HG03060 (cell line): ENCODE measurements at regions not wholly inside any gene's neighbourhood (a gene's known extent, or its start where the extent isn't known, plus 50 kb on each side); places are given as distances from the start of the nearest gene placed in this dataset.

Source experiments
- ATAC-seq: cut with Tn5 transposase; IDR thresholded peaks from one replicate; pipeline ENCODE4 v1.9.1; 2021; ENCODE audit warnings: low read depth, moderate number of reproducible peaks; ENCODE audit not compliant: unreplicated experiment

DNA sequence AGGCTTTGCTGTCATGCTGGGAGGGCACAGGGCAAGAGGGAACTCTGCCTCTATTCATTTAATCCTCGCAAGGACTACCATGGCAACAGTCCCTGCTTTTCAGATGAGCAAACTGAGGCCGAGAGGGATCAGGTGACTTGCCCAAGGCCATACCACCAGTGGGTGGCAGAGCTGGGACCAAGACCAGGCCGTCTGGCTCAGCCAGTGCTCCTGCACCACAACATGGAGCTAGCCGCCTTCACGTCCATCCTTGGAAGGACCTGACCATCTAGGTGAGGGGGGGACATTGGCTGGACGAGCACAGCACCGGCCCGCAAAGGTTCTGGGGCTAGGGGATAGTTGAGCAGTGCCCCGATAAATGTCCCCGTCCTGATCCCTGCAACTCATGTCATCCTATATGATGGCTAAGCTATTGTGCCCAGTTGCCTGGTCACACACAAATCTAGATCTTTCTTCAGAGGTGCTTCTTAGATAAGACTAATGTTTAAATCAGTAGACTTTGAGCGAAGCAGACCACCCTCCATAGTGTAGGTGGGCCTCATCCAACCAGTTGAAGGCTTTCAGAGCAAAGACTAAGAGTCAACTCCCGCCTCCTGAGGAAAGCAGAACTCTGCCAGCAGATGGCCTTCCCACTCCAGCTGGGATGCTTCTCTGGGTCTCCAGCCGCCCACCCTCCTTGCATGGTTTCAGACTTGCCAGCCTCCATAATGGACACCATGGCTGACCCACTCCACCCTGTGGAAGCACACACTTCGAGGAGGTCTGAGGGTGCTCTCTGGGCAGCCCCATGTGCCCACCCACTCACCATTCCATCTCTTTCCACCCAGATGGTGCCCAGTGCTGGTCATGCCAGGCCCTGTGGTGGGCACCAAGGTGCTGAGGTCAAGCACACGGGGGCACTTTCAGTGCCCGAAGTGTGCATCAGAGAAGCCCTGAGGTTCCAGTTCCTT lies 214.8 kb upstream of the RAB6C start:
- no peak for ATAC-seq

DNA sequence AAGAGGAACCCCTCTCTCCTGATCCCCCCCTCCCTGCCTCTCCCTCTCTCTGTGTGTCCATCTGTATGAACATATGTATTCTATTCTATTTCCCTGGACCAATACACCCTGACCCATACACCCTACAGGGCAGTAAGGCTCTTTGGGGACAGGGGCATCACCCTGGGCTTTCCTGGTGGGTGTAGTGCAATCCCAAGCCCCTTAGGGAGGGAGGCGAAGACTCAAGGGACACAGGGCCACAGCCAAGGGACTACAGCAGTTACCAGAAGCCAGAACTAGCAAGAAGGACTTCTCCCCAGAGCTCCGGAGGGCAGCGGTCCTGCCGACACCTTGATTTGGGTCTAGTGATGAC lies 214.2 kb upstream of the RAB6C start:
- no peak for ATAC-seq

DNA sequence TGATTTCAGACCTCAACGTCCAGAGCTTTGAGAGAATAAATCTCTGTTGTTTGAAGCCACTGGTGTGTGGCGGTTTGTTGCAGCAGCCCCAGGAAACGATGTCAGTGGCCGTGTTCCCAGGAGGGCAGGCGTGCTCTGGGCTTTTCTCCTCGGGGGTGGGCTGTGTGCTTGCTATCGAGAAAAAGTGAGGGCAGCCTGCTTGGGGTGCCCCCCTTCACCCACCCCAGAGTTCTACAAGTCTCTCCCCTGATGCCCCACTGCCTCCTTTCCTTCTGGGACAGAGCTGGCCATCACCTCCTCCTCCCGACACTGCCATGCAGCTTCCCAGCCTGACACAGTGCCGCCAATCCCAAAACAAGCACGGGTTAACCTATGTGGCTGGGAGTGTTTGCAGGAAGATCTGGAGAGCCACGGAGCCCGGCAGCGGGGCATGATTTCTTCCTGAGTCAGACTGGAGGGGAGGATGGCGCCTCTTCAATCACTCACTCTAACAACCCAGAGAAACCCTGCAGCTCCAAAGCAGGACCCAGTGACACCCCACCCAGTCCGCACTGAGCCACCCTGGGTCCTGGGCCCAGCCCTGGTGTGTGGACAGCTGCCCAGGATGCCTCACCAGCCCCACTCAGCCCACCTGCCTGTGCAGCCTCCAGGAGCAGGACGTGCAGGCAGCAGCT lies 213.7 kb upstream of the RAB6C start:
- no peak for ATAC-seq

DNA sequence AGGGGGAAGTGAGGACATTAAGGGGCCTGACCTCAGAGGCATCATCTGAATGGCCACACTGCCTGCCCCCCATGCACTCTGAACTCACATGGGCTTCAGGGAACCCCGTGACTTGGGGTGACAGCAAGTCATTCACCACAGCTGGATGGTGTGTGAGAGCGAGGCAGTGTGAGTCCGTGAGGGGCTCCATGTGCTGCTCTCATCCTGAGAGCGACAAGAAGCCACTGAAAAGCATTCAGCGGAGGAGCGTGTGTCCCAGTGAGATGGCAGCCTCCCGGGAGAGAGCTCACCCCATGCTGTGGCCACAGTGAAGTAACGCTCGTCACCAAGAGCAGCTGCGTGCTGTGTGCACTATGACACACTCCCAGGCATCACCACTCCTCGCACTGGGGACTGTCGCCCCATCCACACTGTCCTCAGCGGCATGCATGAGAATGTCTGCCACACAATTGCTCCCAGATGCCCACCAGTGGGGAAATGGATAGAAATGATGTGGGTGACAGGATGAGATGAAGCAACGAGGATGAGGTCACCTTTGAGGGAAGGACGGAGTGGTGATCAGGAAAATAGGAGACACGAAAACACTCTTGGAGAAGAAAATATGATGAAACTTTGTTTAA lies 213.0 kb upstream of the RAB6C start:
- no peak for ATAC-seq

DNA sequence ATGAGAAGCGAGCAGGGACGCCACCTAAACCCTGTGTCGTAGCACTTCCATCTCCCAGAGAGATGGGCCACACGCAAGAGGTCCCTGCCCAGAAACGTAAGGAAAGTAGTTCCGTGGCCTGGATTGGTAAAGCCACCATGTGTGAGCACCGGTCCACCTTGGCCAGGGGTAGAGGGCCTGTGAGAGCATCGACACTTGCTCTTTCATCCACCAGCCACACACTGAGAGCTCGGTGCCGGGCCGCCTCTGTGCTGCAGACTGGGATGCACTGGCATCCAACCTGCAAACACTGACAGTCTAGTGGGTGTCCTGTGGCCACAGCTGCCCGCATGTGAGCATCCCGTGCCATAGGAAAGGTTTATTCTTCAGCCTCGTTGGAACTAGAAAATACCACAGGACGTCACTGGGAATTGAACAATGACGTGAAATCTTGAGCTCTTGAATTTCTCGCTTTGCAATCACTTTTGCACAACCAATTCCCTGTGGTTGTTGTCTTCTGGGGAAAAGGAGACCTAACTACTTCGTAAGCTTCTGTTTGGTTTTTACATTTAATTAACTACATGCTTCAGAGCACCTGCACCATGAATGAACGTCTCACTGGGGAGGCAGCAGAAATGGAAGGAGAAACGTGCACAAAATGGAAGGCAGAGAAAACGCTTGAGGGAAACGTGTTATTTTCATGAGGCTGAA lies 212.0 kb upstream of the RAB6C start:
- ATAC-seq: no peak

DNA sequence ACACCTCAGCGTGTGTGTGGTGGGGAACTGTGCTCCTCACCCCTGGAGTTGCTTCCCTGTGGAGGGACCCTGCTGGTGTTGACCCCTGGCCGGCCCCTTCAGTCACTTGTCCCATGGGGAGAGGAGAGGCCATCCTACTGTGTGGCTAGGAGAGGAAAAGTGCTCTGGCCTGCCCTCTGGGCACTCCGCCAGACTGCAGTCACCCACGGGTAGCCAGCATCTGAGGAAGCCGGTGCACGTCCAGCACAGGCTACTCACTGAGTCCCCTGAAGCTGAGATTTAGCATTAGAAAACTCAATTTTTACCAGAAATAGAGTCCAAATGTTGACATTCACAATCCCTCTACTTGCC lies 211.5 kb upstream of the RAB6C start:
- no peak for ATAC-seq

DNA sequence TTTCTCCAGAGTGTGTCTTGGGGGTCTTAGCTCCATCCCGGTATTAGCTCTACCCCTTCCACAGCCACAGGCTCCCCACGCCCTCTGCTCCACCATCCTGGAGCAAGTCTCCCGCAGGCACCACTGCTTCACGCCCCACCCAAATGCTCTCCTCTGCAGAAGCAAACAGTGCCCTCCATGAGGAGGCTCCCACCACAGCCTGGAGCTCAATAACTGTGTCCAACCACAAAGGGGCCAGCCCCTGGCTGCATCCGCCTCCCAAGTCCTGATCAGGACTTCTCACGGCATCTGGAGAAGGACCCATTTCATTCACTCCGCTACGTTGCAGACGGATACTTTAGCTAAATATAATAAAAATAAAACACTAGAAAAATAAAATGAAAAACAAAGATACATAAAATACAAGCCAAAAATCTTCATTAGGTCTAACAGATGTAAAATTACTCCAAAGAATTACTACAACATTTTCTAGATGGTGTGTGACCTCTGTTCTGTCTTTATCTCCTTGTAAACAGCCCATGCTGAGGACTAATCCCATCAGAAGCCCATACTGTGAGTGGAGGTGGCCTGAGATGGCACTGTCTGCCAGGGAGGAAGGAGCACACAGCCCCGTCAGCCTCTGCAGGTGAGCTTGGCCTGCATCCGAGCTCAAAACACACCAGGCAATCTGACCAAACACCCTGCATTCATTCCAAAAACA lies 210.8 kb upstream of the RAB6C start:
- ATAC-seq: no peak

DNA sequence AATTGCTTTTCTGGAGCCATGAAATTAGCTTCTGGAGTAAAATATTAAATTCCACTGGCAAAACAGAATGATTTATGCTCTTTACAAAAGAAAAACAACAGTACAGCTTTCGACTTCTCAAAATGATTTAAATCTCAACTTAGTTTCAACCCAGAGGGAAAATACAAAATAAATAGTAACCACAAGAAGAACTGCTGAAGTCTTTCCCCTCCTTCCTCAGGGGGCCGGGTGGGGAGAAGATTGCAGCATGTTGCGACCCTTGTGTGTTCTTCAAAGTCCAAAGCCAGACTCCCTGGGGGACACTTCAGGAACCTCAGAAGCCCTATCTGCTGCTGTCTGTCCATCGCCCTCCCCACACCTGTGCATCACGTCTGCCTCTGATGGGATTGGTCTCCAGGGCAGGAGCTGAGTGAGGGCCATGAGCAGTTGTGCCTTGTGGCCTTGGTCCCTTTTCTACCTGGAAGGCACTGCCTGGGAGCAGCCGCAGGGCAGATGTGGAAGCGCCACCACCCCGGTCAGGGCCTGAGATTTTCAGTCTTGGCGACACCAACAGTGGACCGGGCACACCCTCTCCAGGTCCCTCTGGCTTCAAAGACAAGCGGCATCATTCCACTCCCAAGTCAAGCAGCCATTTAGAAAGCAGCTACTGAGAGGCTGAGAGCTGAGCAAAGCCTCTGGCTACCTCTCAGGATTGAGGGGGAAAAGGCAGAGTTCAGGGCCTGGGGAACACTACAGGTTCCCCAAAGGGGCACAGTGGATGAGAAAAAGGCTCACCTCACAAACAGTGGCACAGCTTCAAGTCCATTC lies 210.1 kb upstream of the RAB6C start:
- ATAC-seq: no peak

DNA sequence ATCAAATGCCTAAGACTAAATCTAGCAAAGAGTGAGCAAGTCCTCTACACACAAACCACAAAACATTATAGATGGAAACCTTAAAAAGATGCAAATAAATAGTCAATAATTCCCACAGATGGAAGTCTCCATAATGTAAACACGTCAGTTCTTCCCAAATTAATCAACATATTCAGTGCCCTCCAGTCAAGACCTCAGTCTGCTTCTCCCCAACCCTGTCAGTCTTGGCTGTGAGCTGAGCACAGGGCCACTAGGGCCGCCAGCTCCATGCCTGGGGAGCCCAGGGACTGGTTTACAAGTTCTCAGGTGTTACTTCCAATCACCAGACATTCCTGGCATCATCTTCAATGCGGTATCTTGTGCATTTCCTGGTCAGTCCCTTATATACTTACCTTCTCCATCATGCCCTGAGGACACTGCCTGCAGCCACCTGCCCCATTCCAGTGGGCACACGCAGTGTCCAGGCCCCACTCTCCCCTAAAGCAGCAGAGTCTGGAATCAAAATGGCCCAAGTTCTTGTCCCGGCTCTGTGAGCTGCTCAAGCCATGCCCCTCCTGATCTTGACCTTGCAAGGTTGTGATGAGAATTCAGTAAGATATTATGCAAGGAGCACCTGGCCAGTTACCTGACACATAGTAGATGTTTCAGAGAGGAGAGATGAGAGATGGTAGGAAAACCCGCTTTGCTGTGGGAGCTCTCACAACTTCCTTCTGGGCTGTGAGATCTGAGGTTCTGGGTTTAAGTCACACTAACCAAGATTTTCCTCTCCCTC lies 207.9 kb upstream of the RAB6C start:
- no peak for ATAC-seq

DNA sequence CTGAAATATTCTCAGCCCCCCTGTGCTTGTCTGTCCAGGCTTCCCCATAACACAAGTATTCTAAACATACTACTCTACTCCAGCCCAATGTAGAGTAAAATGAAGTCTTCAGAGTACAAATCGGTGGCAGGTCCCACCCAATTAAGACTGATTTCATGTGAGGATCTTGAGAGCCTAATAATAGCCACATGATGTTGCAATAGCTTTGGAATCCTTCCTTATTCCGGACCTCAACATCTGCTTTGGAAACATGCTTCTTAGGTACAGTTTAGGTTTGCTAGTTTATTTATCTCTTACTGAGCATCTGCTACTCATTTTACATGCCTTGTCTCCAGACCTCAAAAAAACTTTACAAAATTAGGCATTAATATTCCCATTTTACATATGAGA lies 207.3 kb upstream of the RAB6C start:
- ATAC-seq: no peak

DNA sequence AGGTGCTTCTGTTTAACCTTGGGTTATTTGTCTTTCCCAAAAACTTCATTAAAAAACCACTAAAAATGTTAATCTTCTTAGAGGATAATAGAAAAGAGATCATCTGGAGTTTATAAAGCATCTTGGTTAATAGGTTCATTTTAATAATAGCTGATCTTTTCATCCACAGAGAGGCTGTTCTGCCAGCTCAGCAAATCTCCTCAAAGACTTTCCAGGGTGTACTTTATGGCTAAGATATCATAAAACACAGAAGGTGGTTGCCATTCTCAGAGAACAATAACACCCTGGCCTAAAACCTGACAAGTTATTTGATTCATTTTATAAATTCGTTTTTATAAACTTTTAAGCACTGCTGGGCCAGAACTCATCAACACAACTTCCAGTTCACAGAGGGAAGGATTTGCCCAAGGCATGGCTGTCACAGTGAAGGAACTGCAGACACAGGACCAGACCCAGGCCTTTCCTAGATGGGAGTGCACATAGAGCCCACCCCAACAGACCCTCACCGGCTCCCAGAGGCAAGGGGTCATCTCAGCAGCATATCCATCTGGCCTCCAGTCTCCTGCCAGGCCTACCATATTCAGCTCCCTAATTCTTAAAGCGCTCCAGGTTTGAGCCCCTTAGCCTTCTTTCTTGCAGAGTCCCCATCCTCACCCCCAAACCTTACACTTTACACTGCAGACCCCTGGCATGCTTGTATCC lies 203.4 kb upstream of the RAB6C start:
- no peak for ATAC-seq

DNA sequence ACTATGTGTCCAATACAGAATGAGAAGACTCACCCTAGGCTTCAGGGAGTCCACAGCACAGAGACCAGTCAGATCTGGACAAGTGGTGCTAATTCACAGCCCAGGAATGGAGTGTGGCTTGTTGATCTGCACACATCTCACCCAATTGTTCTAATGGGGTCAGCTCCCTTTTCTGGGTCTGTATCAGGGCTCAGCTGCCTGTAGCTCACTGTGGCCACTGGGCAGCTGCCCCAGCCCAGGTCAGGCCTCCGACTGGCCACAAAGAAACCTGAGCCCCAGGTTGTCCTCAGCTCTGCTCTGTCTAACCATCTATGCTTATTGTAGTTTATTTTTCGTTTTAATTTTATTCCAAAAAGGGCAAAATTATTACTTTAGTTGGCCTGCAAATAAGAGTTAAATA lies 202.3 kb upstream of the RAB6C start:
- ATAC-seq: no peak

DNA sequence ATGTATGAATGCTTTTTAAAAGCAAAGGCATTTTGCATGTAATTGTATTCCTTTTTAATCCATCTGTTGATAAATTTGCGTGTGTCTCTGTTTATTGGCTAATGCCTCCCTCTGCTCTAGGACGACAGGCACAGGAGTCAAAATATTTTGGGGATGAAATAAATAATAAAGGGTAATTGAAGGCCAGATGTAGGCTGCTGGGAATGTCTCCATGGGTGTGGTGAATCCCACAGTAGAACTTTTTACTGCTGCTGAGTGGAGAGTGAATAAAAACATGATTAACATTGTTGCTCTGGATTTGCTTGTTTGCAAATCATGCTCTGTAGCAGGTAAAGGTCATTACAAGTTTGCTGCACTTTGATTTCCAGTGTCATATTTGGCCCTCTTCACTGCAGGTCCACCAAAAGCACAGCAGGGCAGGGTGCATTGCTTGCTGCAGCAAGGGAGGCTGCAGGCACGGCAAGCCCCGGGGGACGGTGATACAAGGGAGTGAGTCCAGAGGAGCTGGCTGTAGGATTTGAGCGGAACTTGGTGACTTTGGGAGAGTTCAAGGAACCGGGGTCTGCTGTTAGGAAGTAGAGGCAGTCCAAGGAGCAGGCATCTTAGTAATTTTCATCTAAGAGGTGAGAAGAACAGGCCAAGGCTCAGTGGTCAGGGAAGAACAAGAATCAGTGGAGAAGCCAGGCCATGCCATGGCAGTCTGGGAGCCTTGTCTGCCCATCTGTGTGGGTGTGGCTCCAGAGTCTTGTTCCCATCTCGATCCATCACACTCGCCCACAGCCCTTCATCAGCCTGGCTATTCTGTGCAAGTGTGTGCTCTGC lies 201.5 kb upstream of the RAB6C start:
- ATAC-seq: no peak

DNA sequence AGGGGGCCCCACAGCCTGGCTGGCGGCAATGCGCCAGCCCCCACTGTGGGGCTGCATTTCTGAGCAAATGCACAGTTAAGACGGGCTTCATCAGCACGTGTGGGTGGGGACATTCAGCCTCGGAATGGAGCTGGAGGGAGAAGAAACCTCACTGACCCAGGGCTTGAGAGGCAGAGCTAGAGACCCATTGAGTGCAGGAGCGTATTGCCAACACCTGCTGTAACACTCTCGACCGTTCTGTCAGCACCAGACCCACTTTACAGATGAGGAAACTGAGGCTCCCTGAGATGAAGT lies 200.9 kb upstream of the RAB6C start:
- ATAC-seq: no peak

DNA sequence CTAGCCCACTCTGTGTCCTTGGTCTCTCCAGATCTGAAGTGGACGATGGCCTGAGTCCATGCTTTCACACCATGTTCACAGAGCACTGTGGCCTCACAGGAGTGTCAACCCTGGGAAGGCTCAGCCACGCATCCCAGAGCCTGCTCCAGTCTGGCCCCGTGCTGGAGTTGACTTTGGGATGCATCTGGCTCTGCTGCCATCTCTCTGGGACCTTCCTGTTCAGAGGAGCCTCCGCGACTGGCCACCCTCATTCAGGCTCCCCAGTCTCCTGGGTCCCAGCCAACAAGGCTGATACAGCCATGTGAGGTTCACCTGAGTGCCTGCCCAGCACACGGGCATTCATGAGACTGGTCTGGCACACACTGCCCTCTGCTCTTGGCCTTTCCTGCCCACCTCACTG lies 199.7 kb upstream of the RAB6C start:
- no peak for ATAC-seq

DNA sequence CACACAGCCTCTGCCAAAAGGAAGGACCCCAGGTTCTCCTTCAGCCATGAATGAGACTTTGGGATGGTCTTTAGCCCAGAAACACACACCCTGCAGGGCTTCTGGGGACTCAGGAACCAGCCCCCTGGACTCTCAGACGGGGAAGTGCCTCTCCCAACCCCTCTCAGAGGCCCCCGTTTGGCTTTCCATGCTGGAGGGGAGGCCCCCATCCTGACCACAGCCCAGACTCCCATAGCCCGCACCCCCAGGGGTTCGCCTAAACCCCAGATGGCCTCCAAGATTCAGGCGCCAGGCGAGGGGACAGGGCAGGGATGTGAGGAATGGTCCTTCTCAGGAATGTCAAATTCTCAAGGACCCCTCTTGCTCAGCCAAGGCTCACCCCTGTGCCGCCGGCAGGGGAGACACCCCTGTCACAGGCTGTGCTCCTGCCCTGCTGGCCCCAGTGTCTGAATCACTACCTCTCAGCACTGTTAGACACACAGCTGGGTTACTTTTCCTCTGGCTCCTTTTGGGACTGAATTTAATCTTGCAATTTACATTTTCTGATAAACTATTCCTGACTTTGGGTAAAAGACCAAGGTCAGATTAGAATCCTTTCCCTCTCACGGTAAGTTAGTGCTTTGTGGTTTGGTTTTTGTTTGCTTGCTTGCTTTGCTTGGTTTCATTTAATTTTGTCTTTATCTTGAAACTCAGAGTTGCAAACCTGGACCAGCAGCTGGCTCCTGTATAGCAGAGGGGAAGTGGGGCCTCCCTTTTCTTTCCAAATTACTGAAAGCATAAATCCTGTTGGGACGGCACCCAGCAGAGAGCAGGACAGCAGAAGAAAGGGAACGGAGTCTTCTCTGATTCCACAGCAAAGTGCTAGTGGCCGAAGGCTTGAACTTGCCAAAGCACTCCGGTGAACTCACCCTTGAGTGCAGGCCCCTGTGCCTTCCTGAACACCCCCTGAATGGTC lies 198.9 kb upstream of the RAB6C start:
- ATAC-seq: no peak
